ENCODE measurements at regions not wholly inside any gene's neighbourhood (a gene's known extent, or its start where the extent isn't known, plus 50 kb on each side); places are given as distances from the start of the nearest gene placed in this dataset.

DNA sequence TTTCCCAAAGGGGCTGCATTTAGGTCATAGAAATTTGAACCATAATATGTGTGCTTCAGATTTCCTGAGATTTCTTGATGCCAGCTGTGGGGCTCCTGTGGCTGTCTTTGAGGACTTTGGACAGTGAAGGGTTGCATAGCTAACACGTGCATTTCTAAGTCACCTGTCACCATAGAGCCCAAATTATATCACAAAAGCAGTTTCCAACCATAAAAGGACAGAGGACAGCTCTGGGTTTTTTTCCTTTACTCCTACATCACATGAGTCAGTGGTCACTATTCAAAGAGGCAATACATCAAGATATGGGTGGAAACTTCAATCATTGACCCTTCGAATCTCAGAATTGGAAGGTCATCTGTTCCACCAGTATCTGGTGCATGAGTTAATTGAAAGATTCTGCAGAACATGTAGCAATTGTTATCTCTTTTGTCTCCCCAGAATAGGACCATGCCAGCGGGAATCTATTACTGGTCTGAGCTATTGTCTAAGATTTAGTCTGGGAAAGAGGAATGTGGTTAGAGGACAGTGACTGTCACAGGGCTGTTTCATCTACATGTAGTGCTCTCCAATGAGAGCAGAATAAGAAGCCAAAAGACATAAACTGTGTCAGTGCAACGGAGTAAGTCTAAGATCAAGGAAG, 133.5 kb downstream of the AASDH start (continued):
- TF ChIP-seq, protein P1, sequence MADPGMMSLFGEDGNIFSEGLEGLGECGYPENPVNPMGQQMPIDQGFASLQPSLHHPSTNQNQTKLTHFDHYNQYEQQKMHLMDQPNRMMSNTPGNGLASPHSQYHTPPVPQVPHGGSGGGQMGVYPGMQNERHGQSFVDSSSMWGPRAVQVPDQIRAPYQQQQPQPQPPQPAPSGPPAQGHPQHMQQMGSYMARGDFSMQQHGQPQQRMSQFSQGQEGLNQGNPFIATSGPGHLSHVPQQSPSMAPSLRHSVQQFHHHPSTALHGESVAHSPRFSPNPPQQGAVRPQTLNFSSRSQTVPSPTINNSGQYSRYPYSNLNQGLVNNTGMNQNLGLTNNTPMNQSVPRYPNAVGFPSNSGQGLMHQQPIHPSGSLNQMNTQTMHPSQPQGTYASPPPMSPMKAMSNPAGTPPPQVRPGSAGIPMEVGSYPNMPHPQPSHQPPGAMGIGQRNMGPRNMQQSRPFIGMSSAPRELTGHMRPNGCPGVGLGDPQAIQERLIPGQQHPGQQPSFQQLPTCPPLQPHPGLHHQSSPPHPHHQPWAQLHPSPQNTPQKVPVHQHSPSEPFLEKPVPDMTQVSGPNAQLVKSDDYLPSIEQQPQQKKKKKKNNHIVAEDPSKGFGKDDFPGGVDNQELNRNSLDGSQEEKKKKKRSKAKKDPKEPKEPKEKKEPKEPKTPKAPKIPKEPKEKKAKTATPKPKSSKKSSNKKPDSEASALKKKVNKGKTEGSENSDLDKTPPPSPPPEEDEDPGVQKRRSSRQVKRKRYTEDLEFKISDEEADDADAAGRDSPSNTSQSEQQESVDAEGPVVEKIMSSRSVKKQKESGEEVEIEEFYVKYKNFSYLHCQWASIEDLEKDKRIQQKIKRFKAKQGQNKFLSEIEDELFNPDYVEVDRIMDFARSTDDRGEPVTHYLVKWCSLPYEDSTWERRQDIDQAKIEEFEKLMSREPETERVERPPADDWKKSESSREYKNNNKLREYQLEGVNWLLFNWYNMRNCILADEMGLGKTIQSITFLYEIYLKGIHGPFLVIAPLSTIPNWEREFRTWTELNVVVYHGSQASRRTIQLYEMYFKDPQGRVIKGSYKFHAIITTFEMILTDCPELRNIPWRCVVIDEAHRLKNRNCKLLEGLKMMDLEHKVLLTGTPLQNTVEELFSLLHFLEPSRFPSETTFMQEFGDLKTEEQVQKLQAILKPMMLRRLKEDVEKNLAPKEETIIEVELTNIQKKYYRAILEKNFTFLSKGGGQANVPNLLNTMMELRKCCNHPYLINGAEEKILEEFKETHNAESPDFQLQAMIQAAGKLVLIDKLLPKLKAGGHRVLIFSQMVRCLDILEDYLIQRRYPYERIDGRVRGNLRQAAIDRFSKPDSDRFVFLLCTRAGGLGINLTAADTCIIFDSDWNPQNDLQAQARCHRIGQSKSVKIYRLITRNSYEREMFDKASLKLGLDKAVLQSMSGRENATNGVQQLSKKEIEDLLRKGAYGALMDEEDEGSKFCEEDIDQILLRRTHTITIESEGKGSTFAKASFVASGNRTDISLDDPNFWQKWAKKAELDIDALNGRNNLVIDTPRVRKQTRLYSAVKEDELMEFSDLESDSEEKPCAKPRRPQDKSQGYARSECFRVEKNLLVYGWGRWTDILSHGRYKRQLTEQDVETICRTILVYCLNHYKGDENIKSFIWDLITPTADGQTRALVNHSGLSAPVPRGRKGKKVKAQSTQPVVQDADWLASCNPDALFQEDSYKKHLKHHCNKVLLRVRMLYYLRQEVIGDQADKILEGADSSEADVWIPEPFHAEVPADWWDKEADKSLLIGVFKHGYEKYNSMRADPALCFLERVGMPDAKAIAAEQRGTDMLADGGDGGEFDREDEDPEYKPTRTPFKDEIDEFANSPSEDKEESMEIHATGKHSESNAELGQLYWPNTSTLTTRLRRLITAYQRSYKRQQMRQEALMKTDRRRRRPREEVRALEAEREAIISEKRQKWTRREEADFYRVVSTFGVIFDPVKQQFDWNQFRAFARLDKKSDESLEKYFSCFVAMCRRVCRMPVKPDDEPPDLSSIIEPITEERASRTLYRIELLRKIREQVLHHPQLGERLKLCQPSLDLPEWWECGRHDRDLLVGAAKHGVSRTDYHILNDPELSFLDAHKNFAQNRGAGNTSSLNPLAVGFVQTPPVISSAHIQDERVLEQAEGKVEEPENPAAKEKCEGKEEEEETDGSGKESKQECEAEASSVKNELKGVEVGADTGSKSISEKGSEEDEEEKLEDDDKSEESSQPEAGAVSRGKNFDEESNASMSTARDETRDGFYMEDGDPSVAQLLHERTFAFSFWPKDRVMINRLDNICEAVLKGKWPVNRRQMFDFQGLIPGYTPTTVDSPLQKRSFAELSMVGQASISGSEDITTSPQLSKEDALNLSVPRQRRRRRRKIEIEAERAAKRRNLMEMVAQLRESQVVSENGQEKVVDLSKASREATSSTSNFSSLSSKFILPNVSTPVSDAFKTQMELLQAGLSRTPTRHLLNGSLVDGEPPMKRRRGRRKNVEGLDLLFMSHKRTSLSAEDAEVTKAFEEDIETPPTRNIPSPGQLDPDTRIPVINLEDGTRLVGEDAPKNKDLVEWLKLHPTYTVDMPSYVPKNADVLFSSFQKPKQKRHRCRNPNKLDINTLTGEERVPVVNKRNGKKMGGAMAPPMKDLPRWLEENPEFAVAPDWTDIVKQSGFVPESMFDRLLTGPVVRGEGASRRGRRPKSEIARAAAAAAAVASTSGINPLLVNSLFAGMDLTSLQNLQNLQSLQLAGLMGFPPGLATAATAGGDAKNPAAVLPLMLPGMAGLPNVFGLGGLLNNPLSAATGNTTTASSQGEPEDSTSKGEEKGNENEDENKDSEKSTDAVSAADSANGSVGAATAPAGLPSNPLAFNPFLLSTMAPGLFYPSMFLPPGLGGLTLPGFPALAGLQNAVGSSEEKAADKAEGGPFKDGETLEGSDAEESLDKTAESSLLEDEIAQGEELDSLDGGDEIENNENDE (IDR thresholded peaks at IDR 0.05; ENCODE audit: insufficient replicate concordance, low read length), result no peak
- TF ChIP-seq YY1 (IDR thresholded peaks at IDR 0.05; ENCODE audit: low read depth, low read length) (no peak), FOSL1 (IDR thresholded peaks at IDR 0.05; ENCODE audit: insufficient read depth, low read depth, low read length) (no peak), EP300 (IDR thresholded peaks at IDR 0.05; ENCODE audit: borderline replicate concordance in 1 of 2, low read depth in 2 of 2, low read length in 2 of 2) (no peak), CBX8 (IDR thresholded peaks at IDR 0.05; ENCODE audit: borderline replicate concordance, low read depth, low read length) (no peak), CREB1 (IDR thresholded peaks at IDR 0.05) (no peak), SIRT6 (IDR thresholded peaks at IDR 0.05; ENCODE audit: low read length) (no peak), NANOG (IDR thresholded peaks at IDR 0.05; ENCODE audit: insufficient read depth, low read depth, low read length, poor library complexity, severe bottlenecking) (no peak)
- TF ChIP-seq, protein P2, sequence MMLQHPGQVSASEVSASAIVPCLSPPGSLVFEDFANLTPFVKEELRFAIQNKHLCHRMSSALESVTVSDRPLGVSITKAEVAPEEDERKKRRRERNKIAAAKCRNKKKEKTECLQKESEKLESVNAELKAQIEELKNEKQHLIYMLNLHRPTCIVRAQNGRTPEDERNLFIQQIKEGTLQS (IDR thresholded peaks at IDR 0.05; ENCODE audit: insufficient read depth, low read depth, low read length), result no peak
